ENCODE measurements at regions not wholly inside any gene's neighbourhood (a gene's known extent, or its start where the extent isn't known, plus 50 kb on each side); places are given as distances from the start of the nearest gene placed in this dataset.
"Not testable (repeated sequence)": the region's sequence is repeated elsewhere in the genome, so short reads cannot be mapped to it uniquely, and the experiment has no call there.

DNA sequence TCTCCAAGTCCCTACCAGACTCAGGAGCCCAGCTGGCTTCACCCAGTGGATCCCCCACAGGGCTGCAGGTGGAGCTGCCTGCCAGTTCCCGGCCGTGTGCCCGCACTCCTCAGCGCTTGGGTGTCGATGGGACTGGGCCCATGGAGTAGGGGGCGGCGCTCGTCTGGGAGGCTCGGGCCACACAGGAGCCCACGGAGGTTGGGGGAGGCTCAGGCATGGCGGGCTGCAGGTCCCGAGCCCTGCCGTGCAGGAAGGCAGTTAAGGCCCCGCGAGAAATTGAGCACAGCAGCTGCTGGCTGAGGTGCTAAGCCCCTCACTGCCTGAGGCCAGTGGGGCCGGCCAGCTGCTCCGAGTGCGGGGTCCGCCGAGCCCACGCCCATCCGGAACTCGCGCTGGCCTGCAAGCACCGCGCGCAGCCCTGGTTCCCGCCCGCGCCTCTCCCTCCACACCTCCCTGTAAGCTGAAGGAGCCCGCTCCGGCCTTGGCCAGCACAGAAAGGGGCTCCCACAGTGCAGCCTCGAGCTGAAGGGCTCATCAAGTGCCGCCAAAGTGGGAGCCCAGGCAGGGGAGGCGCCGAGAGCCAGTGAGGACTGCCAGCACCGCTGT lies 1771.1 kb downstream of the OLFM4 start:
- Histone ChIP-seq H3K4me1 (no peaks in the 10 kb centered on the region), H3K36me3 (no peaks in the 10 kb centered on the region), H3K27ac (no peak overlapping the region), H3K9me3 (peaks cover 0 to 10% (median 5%) of the 10 kb centered on the region in 4 donors), H3K27me3 (no peaks in the 10 kb centered on the region), H3K4me3 (no peak overlapping the region)
- TF ChIP-seq, protein P1, sequence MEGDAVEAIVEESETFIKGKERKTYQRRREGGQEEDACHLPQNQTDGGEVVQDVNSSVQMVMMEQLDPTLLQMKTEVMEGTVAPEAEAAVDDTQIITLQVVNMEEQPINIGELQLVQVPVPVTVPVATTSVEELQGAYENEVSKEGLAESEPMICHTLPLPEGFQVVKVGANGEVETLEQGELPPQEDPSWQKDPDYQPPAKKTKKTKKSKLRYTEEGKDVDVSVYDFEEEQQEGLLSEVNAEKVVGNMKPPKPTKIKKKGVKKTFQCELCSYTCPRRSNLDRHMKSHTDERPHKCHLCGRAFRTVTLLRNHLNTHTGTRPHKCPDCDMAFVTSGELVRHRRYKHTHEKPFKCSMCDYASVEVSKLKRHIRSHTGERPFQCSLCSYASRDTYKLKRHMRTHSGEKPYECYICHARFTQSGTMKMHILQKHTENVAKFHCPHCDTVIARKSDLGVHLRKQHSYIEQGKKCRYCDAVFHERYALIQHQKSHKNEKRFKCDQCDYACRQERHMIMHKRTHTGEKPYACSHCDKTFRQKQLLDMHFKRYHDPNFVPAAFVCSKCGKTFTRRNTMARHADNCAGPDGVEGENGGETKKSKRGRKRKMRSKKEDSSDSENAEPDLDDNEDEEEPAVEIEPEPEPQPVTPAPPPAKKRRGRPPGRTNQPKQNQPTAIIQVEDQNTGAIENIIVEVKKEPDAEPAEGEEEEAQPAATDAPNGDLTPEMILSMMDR (IDR thresholded peaks at IDR 0.05), result no peak
- no peak for TF ChIP-seq POLR2A (IDR thresholded peaks at IDR 0.05)
- no peak for TF ChIP-seq EP300 (IDR thresholded peaks at IDR 0.05)
- TF ChIP-seq POLR2AphosphoS5 (IDR thresholded peaks at IDR 0.05), result no peak
- intact Hi-C loops (cut with DNase I; ENCODE audit: low total_unique reads), result no loop called here
- DNase-seq, result no peak
- 93 to 95% (median 95%) methylated on average over 17 to 37 of the region's 37 CpGs for WGBS, 5 donors

DNA sequence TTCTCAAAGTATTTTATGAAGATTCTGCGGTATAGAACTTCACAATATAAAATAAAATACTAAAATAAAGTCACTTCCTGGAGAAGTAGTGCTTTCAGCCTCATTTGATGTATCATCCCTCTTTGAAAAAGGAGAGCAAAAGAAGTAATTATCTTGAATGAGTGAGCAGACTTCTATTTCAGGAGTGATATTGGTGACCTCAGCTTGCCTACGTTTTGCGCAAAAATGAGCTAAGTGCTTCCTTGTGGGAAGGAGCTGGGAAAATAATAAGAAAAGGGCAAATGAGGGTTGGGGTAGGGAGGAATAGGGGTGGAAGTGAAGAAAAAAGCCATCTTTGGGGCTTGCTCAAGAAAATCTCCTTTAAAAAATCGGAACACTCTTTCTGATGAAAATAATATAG lies 1773.6 kb downstream of the OLFM4 start:
- no peak for DNase-seq

DNA sequence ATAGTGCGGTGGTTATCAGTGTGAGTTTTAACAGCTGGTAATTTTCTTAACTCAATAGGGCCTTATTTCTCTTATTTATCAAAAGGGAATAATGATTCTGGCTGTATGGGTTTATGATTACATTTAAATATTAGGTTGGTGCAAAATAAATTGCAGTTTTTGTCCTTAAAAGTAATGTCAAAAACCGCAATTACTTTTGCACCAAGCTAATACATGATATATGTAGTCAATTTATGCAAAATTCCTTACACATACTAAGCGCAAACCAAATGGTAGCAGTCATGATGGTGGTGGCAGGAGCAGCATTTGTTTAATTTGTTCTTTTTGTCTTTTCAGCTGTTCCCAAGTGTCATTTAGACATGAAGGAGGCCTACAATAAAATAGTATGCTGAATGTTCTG lies 1777.1 kb downstream of the OLFM4 start:
- no peaks in the 10 kb centered on the region for H3K27me3 ChIP-seq
- H3K27ac ChIP-seq, result no peak overlapping the region
- WGBS, 5 donors, result 88 to 93% (median 90%) methylated on average over 3 of the region's 3 CpGs
- H3K4me1 ChIP-seq, result no peaks in the 10 kb centered on the region
- no peak for DNase-seq
- TF ChIP-seq, protein P1 (IDR thresholded peaks at IDR 0.05), result no peak
- TF ChIP-seq POLR2A (IDR thresholded peaks at IDR 0.05), result no peak
- no peak for TF ChIP-seq POLR2AphosphoS5 (IDR thresholded peaks at IDR 0.05)
- TF ChIP-seq EP300 (IDR thresholded peaks at IDR 0.05), result no peak
- H3K36me3 ChIP-seq, result no peaks in the 10 kb centered on the region
- H3K4me3 ChIP-seq, result no peak overlapping the region
- no peaks in the 10 kb centered on the region for H3K9me3 ChIP-seq
- intact Hi-C loops (cut with DNase I; ENCODE audit: low total_unique reads), result no loop called here

More for the DNA sequence above, 1773.6 kb downstream of the OLFM4 start:
- TF ChIP-seq EP300 (IDR thresholded peaks at IDR 0.05) (no peak), POLR2AphosphoS5 (IDR thresholded peaks at IDR 0.05) (no peak), POLR2A (IDR thresholded peaks at IDR 0.05) (no peak)
- TF ChIP-seq, protein P1 (IDR thresholded peaks at IDR 0.05), result no peak
- WGBS, 5 donors, result 85 to 93% (median 89%) methylated on average over 4 of the region's 4 CpGs
- Histone ChIP-seq H3K4me3 (no peak overlapping the region), H3K4me1 (no peaks in the 10 kb centered on the region), H3K9me3 (peaks cover 0 to 10% (median 5%) of the 10 kb centered on the region in 4 donors), H3K27ac (no peak overlapping the region), H3K36me3 (no peaks in the 10 kb centered on the region), H3K27me3 (no peaks in the 10 kb centered on the region)
- intact Hi-C loops (cut with DNase I; ENCODE audit: low total_unique reads), result no loop called here

DNA sequence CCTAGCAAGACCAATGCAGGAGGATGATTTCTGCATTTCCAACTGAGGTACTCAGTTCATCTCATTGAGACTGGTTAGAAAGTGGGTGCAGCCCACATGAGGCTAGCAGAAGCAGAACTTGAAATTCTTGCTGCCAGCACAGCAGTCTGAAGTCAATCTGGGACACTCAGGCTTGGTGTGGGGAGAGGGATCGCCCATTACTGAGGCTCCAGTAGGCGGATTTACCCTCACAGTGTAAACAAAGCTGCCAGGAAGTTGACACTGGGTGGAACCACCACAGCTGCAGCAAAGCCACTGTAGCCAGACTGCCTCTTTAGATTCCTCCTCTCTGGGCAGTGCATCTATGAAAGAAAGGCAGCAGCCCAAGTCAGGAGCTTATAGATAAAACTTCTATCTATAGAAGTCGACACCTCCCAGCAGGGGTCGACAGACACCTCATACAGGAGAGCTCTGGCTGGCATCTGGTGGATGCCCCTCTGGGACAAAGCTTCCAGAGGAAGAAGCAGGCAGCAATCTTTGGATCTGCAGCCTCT lies 1793.4 kb downstream of the OLFM4 start:
- WGBS, 5 donors, result 9 to 20% (median 17%) methylated on average over 3 to 4 of the region's 4 CpGs

DNA sequence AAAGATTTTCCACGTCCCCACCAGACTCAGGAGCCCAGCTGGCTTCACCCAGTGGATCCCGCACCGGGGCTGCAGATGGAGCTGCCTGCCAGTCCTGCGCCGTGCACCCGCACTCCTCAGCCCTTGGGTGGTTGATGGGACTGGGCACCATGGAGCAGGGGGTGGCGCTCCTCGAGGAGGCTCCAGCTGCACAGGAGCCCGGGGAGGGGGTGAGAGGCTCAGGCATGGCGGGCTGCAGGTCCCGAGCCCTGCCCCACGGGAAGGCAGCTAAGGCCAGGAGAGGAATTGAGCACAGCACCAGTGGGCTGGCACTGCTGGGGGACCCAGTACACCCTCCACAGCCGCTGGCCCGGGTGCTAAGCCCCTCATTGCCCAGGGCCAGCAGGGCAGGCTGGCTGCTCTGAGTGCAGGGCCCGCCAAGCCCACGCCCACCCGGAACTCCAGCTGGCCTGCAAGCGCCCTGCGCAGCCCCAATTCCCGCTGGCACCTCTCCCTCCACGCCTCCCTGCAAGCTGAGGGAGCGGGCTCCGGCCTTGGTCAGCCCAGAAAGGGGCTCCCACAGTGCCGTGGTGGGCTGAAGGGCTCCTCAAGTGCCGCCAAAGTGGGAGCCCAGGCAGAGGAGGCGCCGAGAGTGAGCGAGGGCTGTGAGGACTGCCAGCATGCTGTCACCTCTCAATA lies 1800.9 kb downstream of the OLFM4 start:
- H3K4me1 ChIP-seq; H3K36me3 ChIP-seq; H3K27me3 ChIP-seq; H3K27ac ChIP-seq; intact Hi-C loops (cut with DNase I; ENCODE audit: low total_unique reads); H3K4me3 ChIP-seq; DNase-seq: not testable (repeated sequence)
- peaks cover 0 to 27% (median 12%) of the 10 kb centered on the region in 4 donors for H3K9me3 ChIP-seq
- WGBS, 5 donors, result 93 to 96% (median 96%) methylated on average over 16 to 28 of the region's 28 CpGs

More for the DNA sequence above, 1793.4 kb downstream of the OLFM4 start:
- intact Hi-C loops (cut with DNase I; ENCODE audit: low total_unique reads); H3K36me3 ChIP-seq; H3K27ac ChIP-seq; H3K27me3 ChIP-seq; H3K4me1 ChIP-seq; H3K4me3 ChIP-seq: not testable (repeated sequence)
- DNase-seq, result peak in 1 of 2 donors; percentile 17
- peaks cover 0 to 16% (median 3%) of the 10 kb centered on the region in 4 donors for H3K9me3 ChIP-seq

Measured in stomach (tissue), 8 donors.